NCI-H345 treated with DMSO at 0.1 percent for 48 hours (cell line): ENCODE measurements at regions not wholly inside any gene's neighbourhood (a gene's known extent, or its start where the extent isn't known, plus 50 kb on each side); places are given as distances from the start of the nearest gene placed in this dataset.

ENCODE experiments used
- DNase-seq: peaks from one replicate; lab custom pipeline; 2025; ENCODE audit not compliant: unreplicated experiment; lab: John Stamatoyannopoulos, UW

GRCh38 chr11:128302425-128303186 is 284.8 kb downstream of the ETS1 start:
- DNase-seq: no peak

DNA sequence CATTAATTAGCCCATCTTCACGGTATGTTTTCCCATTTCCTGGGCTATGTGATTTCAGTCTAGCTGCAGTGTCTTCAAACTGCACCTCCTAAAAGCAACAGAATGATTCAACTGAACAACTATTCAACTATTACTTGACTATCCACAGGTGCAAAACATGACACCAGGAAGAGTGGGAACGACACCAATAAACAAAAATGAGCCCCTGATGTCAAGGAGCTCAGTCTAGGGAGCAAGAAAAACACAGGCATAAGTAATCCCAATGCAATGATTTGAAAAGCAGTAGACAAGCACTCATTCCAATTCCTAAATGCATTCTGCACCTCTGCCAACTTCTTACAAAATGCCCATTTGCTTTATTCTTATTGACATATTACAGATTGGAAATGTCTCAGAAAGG is 285.6 kb downstream of the ETS1 start:
- DNase-seq: no peak

DNA sequence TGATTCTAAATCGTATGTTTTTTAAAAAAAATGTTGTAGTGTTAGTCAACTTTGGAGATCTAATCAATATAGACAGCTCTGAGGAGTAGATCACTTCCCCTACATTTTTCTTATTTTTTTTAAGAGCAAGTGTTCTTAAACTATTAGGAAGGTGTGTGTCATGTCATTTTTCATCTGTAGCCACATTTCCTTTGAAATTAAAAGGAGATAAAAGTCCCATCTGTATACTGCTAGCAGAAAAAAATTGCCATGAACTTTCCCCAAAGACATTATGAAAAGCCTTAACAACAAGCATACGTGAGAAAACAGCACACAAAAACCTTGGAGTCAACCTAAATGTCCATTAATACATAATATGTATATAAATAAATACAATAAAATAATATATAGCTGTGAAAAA is 286.6 kb downstream of the ETS1 start:
- DNase-seq: no peak

DNA sequence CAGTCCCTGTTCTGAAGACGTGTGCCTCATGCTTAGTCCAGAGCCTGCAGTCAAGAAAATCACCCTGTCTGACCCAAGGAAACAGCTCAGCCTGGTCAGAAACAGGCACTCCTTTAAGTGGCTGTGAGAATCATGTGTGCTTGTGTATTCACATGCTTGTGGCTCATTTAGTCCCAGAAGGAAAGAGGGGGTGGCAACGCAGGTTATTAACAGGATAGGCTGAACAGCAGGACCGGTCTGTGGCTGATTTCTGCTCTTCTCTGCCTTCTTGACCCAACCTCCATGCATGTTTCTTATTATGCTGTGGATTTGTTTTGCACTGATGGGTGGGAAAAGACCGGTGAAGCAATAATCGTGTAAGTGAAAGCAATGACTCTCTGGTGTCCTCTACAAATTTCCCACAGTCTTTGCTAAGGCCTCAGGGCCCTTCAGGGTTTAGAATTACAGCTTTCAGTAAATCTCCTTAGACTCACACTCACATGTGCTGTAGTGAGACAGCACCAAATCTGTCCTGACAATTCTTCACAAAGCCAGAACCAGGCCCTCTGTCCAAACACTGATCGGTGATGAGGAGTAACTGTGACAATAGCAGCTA is 288.1 kb downstream of the ETS1 start:
- no peak for DNase-seq

- no peak for DNase-seq
Observed at GRCh38 chr11:128298271-128298670, 289.1 kb downstream of the ETS1 start.

DNA sequence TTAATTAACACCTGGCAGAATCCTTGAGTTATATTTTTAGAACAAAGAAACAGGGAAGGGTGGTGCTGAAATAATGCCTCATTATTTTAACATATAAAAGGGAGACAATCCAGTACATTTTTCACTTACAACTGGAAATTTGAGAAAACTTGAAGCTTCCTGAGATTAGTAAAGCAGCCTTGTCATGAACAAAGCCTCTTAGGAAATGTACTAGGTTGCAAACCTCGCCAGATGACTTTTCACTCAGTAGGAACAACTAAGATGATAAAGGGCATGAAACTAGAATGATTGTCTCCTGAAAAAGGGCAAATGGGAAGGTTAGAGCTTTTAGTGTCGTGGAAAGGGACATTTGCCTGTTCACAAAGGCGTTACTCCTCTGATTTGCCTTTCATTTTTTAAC is 289.6 kb downstream of the ETS1 start:
- DNase-seq: no peak

DNA sequence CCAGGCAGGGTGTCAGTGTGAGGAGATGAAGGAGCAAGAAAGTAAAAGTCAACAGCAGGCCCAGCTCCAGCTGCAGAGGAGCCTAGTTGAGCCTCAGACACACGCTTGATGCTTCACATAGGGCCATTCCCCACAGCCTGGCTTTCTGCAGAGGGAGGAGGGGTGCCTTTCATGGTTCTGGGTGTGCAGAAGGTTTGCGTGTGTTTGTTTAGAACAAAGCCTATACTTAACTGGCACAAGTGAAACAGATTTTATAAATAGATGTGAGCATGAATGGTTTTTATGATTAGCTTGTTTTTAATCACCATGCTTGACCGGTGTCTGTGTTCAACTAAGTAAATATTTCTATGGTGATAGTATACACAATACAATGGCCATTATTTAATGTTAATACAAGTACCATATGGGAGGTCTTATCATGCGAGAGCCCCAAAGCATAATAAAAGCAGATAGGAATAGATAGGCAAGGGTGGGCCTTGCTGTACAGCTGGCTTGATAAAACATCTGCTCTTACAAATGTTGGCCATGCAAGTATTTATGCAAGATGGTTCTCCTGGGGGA is 290.2 kb downstream of the ETS1 start:
- DNase-seq: peak; percentile 84

DNA sequence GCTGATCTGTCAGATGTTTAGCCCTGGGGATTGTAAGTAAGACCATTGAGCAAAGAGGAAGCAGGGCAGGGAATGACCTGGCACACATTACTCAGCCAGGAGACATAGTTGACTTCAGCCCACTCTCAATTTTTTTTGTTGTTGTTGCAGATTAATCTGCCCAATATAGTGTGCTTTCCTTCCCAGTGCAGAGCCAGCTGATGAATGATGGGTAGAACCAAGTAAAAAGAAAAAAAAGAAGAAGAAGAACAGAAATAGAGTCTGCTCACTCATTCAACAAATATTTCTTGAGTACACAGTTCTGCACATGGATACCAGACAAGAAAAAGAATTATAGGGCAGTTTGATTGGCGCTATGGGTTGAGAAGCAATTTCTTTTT is 292.7 kb downstream of the ETS1 start:
- DNase-seq: no peak

GRCh38 chr11:128294001-128294670 is 293.2 kb downstream of the ETS1 start:
- no peak for DNase-seq

GRCh38 chr11:128291835-128292234 is 295.5 kb downstream of the ETS1 start:
- DNase-seq: no peak

- no peak for DNase-seq
Observed at GRCh38 chr11:128291007-128291406, 296.4 kb downstream of the ETS1 start.

GRCh38 chr11:128290106-128290840 is 297.1 kb downstream of the ETS1 start:
- peak; percentile 79 for DNase-seq

GRCh38 chr11:128289048-128289447 is 298.3 kb downstream of the ETS1 start:
- no peak for DNase-seq

DNA sequence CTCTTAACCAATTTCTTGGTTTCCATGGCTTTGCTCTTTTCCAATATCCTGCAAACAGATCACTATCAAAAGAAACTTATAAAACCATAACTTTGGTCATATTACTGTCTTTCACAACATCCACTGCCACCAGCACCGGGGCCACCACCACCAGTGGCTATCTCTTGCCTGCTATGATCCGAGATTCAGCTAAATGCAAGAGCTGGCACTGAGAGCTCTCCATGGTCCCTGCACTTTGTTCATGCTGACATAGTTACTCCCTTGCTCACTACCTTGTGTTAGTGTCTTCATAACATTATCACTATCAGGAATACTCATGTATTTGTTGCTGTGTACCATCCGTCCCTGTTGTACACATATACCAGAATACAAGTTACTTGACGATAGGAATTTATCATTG is 299.0 kb downstream of the ETS1 start:
- no peak for DNase-seq

DNA sequence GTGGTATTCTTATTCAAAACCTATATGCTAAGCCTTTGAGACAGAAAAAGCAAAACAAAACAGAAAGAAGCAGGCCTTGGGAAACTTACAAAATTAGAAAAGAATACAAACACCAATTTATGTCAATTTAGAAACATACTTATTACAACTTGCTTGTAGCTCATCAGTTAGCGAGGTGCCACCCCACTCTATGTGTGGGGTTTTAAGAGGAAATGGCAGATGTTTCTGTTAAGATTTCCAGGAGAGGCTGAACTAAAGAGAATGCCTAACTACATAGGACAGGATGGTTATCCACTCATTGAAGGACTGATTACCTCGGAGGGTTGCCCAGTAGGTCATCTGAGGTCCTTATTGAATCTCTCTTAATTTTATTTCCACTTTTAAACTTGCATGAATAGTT is 302.0 kb downstream of the ETS1 start:
- DNase-seq: no peak

DNA sequence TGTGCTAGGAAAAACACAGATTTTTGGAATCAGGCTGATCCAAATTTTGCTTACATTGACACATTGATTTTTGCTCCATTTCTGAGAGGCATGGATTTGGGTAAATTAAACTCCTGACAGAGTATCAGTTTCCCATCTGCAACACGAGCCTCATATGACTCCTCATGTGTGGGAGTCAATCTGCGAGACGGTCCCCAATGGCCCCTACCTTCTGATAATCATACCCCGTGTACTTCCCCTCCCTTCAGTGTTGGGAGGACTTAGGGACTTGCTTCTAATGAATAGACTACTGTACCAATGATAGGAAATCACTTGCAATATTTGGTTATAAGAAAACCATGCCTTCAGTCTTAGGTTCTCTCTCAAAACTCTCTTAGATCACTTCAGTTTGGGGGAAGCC is 302.7 kb downstream of the ETS1 start:
- no peak for DNase-seq

DNA sequence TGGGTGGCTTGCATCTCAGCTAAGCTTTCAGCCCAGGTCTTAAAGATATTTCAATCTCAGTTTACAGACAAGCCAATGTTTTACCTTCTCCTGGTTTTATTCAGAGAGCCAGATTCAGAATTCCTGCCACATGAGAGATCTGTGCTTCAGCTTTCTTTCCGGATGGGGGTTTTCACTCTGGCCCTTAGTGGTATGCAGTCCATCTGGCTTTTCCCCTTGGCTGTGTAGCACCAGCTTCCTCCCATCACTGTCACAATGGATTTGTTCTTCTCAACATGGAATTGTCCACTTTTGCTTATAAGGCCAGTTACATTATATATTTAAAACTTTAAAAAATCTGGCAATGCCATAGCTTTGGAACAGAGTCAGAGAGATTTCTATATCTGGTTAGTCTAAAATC is 303.9 kb downstream of the ETS1 start:
- no peak for DNase-seq

DNA sequence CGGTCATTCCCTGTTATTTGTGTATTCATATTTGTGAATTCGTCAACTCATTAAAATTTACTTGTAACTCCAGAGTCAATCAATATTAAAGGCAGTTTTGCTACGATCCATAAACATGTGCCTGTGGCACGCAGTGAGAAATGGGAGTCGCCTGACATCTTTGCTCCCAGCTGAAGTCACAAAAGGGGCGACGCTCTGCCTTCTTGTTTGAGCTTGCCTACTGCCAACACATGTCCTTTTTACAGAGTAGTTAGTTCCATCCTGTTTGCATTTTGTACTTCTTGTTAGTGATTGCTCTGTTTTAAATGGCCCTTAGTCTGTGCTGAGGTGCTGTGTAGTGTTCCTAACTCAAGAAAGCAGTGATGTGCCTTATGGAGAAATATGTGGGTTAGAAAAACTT is 305.3 kb downstream of the ETS1 start:
- DNase-seq: no peak

DNA sequence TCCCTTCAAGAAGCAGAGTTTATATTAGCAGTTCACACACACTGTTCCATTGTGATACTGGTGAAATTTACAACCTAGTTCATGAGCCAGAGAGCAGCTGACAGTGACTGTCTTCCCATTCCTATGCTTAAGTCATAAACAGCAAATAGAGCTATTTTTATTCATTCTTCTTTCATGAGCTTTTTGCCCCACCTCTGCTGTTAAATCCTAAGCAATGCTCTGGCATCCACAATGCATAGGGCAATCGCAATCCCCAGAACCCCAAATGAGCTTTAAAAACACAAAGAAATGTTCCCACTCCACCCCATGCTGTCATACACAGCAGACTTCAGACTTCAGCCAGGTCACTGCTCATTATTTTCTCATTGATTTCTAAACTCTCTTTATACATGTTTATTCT is 307.5 kb downstream of the ETS1 start:
- DNase-seq: no peak

DNA sequence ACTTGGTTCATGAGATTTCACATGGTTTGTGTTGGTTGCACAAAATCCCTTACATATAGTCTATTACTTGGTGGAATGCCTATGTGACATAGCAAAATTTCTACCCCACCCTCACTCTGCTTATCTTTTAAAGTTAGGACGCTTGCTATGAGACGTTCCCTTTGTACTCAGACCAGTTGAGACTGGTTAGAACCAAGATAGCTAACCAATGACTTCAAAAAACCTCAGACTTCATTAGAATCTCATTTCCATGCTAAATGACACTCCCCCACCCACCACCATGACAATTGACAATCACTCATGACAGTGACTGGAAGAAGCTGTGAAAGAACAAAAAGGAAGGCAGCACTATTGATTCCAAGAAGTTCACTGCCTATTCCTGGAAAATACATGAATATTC is 313.6 kb downstream of the ETS1 start:
- no peak for DNase-seq

DNA sequence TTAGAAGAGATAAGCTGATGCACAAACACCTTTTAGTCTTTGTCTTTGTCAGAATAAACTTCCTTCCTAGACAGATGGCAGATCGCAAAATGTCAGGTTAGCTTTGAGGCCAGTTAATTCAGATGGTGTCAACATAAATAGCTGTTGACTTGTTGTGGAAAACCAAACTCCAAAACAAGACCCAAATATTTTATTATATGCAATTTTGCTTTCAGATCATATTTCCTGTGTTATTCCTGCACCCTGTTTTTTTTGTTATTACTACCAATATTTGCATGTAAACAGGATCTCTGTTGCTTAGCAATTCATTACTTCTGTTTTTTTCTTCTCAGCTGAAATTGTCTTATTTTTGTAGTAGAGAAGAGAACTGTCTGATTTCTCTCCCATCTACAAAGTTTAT is 316.0 kb downstream of the ETS1 start:
- no peak for DNase-seq
